SJCRH30 (cell line): ENCODE measurements at regions not wholly inside any gene's neighbourhood (a gene's known extent, or its start where the extent isn't known, plus 50 kb on each side); places are given as distances from the start of the nearest gene placed in this dataset.
A peak's percentile ranks its signal among the peaks of the same experiment; 100 is the strongest.

Experiments
- DNase-seq, 2 experiments: peaks; one replicate each; pipeline ENCODE4 v3.0.0-alpha.2; 2015 to 2020
- H3K27ac ChIP-seq: fragments of 250-450 bp; sonication (Bioruptor Pico); 2 replicates; pipeline ENCODE4 v1.5.1; 2020; ENCODE audit warnings: mild to moderate bottlenecking, moderate library complexity
- H3K27me3 ChIP-seq: fragments of 250-450 bp; sonication (Bioruptor Pico); 2 replicates; pipeline ENCODE4 v1.5.1; 2020; ENCODE audit warnings: mild to moderate bottlenecking, moderate library complexity
- H3K36me3 ChIP-seq: fragments of 250-450 bp; sonication (Bioruptor Pico); 2 replicates; pipeline ENCODE4 v1.5.1; 2020; ENCODE audit warnings: mild to moderate bottlenecking, moderate library complexity
- H3K4me1 ChIP-seq: fragments of 250-450 bp; sonication (Bioruptor Pico); 2 replicates; pipeline ENCODE4 v1.5.1; 2020; ENCODE audit warnings: mild to moderate bottlenecking, moderate library complexity
- H3K4me3 ChIP-seq: fragments of 250-450 bp; sonication (Bioruptor Pico); 2 replicates; pipeline ENCODE4 v1.5.1; 2020; ENCODE audit warnings: mild to moderate bottlenecking, moderate library complexity
- H3K9me3 ChIP-seq: fragments of 250-450 bp; sonication (Bioruptor Pico); replicated peaks from 2 replicates; pipeline ENCODE4 v1.5.1; 2020; ENCODE audit warnings: mild to moderate bottlenecking, moderate library complexity

- H3K36me3 ChIP-seq, result no peaks in the 10 kb centered on the region
- peaks cover 4% of the 10 kb centered on the region for H3K9me3 ChIP-seq
- H3K4me1 ChIP-seq, result peaks cover 16% of the 10 kb centered on the region
- DNase-seq, result no peak
- H3K27me3 ChIP-seq, result no peaks in the 10 kb centered on the region
- no peak overlapping the region for H3K27ac ChIP-seq
- no peak overlapping the region for H3K4me3 ChIP-seq
These were observed 69.9 kb upstream of the ARHGEF7 start for GRCh38 chr13:111045170-111045569.

GRCh38 chr13:111044087-111044830 lies 70.9 kb upstream of the ARHGEF7 start:
- Histone ChIP-seq H3K27me3 (no peaks in the 10 kb centered on the region), H3K36me3 (no peaks in the 10 kb centered on the region), H3K4me1 (peaks cover 16% of the 10 kb centered on the region), H3K4me3 (no peak overlapping the region), H3K27ac (no peak overlapping the region), H3K9me3 (peaks cover 4% of the 10 kb centered on the region)
- no peak for DNase-seq

- Histone ChIP-seq H3K36me3 (no peaks in the 10 kb centered on the region), H3K4me1 (peaks cover 16% of the 10 kb centered on the region), H3K27ac (no peak overlapping the region), H3K4me3 (no peak overlapping the region), H3K9me3 (peaks cover 4% of the 10 kb centered on the region), H3K27me3 (no peaks in the 10 kb centered on the region)
- DNase-seq, result no peak
These were observed 71.5 kb upstream of the ARHGEF7 start for GRCh38 chr13:111043575-111043982.

- DNase-seq, result no peak
- Histone ChIP-seq H3K9me3 (peaks cover 4% of the 10 kb centered on the region), H3K27ac (no peak overlapping the region), H3K27me3 (no peaks in the 10 kb centered on the region), H3K4me1 (peaks cover 16% of the 10 kb centered on the region), H3K36me3 (no peaks in the 10 kb centered on the region), H3K4me3 (no peak overlapping the region)
These were observed 72.4 kb upstream of the ARHGEF7 start for GRCh38 chr13:111042661-111043226.

GRCh38 chr13:111040830-111041229 lies 74.3 kb upstream of the ARHGEF7 start:
- no peak for DNase-seq
- H3K27me3 ChIP-seq, result no peaks in the 10 kb centered on the region
- no peaks in the 10 kb centered on the region for H3K4me1 ChIP-seq
- no peak overlapping the region for H3K27ac ChIP-seq
- H3K4me3 ChIP-seq, result no peak overlapping the region
- H3K36me3 ChIP-seq, result no peaks in the 10 kb centered on the region
- peaks cover 4% of the 10 kb centered on the region for H3K9me3 ChIP-seq

GRCh38 chr13:111039735-111040134 lies 75.4 kb upstream of the ARHGEF7 start:
- DNase-seq, result no peak
- H3K9me3 ChIP-seq, result peaks cover 4% of the 10 kb centered on the region; the same call in 1 of the 2 replicates
- no peaks in the 10 kb centered on the region for H3K4me1 ChIP-seq
- H3K27ac ChIP-seq, result no peak overlapping the region
- H3K4me3 ChIP-seq, result no peak overlapping the region
- no peaks in the 10 kb centered on the region for H3K36me3 ChIP-seq
- H3K27me3 ChIP-seq, result no peaks in the 10 kb centered on the region

GRCh38 chr13:111038887-111039286 lies 76.2 kb upstream of the ARHGEF7 start:
- H3K9me3 ChIP-seq, result no peaks in the 10 kb centered on the region
- no peak for DNase-seq
- H3K27ac ChIP-seq, result no peak overlapping the region
- no peaks in the 10 kb centered on the region for H3K36me3 ChIP-seq
- H3K27me3 ChIP-seq, result no peaks in the 10 kb centered on the region
- H3K4me1 ChIP-seq, result no peaks in the 10 kb centered on the region
- H3K4me3 ChIP-seq, result no peak overlapping the region

GRCh38 chr13:111037927-111038326 lies 77.2 kb upstream of the ARHGEF7 start:
- no peaks in the 10 kb centered on the region for H3K36me3 ChIP-seq
- no peak for DNase-seq
- H3K4me3 ChIP-seq, result no peak overlapping the region
- no peaks in the 10 kb centered on the region for H3K9me3 ChIP-seq
- H3K27me3 ChIP-seq, result no peaks in the 10 kb centered on the region
- H3K27ac ChIP-seq, result no peak overlapping the region
- H3K4me1 ChIP-seq, result no peaks in the 10 kb centered on the region

GRCh38 chr13:111036665-111037064 lies 78.4 kb upstream of the ARHGEF7 start:
- H3K4me1 ChIP-seq, result peaks cover 6% of the 10 kb centered on the region; the same call in 1 of the 2 replicates
- no peak for DNase-seq
- H3K27me3 ChIP-seq, result no peaks in the 10 kb centered on the region
- H3K9me3 ChIP-seq, result no peaks in the 10 kb centered on the region
- H3K4me3 ChIP-seq, result no peak overlapping the region
- no peaks in the 10 kb centered on the region for H3K36me3 ChIP-seq
- no peak overlapping the region for H3K27ac ChIP-seq

GRCh38 chr13:111035861-111036260 lies 79.2 kb upstream of the ARHGEF7 start:
- no peaks in the 10 kb centered on the region for H3K9me3 ChIP-seq
- H3K4me1 ChIP-seq, result peaks cover 12% of the 10 kb centered on the region
- no peaks in the 10 kb centered on the region for H3K36me3 ChIP-seq
- H3K4me3 ChIP-seq, result no peak overlapping the region
- no peak for DNase-seq
- H3K27me3 ChIP-seq, result no peaks in the 10 kb centered on the region
- no peak overlapping the region for H3K27ac ChIP-seq

GRCh38 chr13:111034811-111035210 lies 80.3 kb upstream of the ARHGEF7 start:
- H3K9me3 ChIP-seq, result no peaks in the 10 kb centered on the region
- H3K27me3 ChIP-seq, result no peaks in the 10 kb centered on the region
- no peaks in the 10 kb centered on the region for H3K36me3 ChIP-seq
- H3K27ac ChIP-seq, result no peak overlapping the region
- H3K4me3 ChIP-seq, result no peak overlapping the region
- peaks cover 14% of the 10 kb centered on the region for H3K4me1 ChIP-seq
- no peak for DNase-seq

GRCh38 chr13:111033172-111034130 lies 81.7 kb upstream of the ARHGEF7 start:
- H3K27ac ChIP-seq, result no peak overlapping the region
- peaks cover 14% of the 10 kb centered on the region for H3K4me1 ChIP-seq
- DNase-seq, result no peak
- H3K27me3 ChIP-seq, result no peaks in the 10 kb centered on the region
- no peaks in the 10 kb centered on the region for H3K36me3 ChIP-seq
- H3K9me3 ChIP-seq, result no peaks in the 10 kb centered on the region
- no peak overlapping the region for H3K4me3 ChIP-seq

- peak; percentile 77 to 78 for DNase-seq
- Histone ChIP-seq H3K27ac (peak overlapping the region; percentile 39), H3K4me1 (peaks cover 14% of the 10 kb centered on the region), H3K4me3 (no peak overlapping the region), H3K27me3 (no peaks in the 10 kb centered on the region), H3K9me3 (no peaks in the 10 kb centered on the region), H3K36me3 (no peaks in the 10 kb centered on the region)
These were observed 83.6 kb upstream of the ARHGEF7 start for GRCh38 chr13:111031531-111031961.

GRCh38 chr13:111029957-111030609 lies 85.0 kb upstream of the ARHGEF7 start:
- no peak for DNase-seq
- no peak overlapping the region for H3K27ac ChIP-seq
- H3K27me3 ChIP-seq, result no peaks in the 10 kb centered on the region
- peaks cover 14% of the 10 kb centered on the region for H3K4me1 ChIP-seq
- no peak overlapping the region for H3K4me3 ChIP-seq
- no peaks in the 10 kb centered on the region for H3K9me3 ChIP-seq
- H3K36me3 ChIP-seq, result no peaks in the 10 kb centered on the region
